NCI-H1048 (cell line): ENCODE measurements at regions not wholly inside any gene's neighbourhood (a gene's known extent, or its start where the extent isn't known, plus 50 kb on each side); places are given as distances from the start of the nearest gene placed in this dataset.

Source experiments
- DNase-seq: peaks from one replicate; lab custom pipeline; 2025; lab: John Stamatoyannopoulos, UW

- DNase-seq = no peak
Observed at GRCh38 chr6:148212366-148212765, 130.3 kb upstream of the SASH1 start.

- DNase-seq = no peak
Observed at GRCh38 chr6:148213366-148213765, 129.3 kb upstream of the SASH1 start.

- no peak for DNase-seq
Observed at GRCh38 chr6:148214667-148215066, 128.0 kb upstream of the SASH1 start.

GRCh38 chr6:148217051-148217450 lies 125.6 kb upstream of the SASH1 start:
- DNase-seq = no peak

- no peak for DNase-seq
Observed at GRCh38 chr6:148217921-148218320, 124.7 kb upstream of the SASH1 start.

- DNase-seq = no peak
Observed at GRCh38 chr6:148218542-148219258, 123.9 kb upstream of the SASH1 start.

- DNase-seq = no peak
Observed at GRCh38 chr6:148221196-148221979, 121.2 kb upstream of the SASH1 start.

GRCh38 chr6:148222376-148222775 lies 120.3 kb upstream of the SASH1 start:
- no peak for DNase-seq

GRCh38 chr6:148222846-148223245 lies 119.8 kb upstream of the SASH1 start:
- no peak for DNase-seq

- DNase-seq = no peak
Observed at GRCh38 chr6:148223424-148223842, 119.2 kb upstream of the SASH1 start.

- DNase-seq = no peak
Observed at GRCh38 chr6:148225871-148226270, 116.8 kb upstream of the SASH1 start.

GRCh38 chr6:148226284-148226683 lies 116.4 kb upstream of the SASH1 start:
- DNase-seq = no peak

- no peak for DNase-seq
Observed at GRCh38 chr6:148231572-148231971, 111.1 kb upstream of the SASH1 start.

- no peak for DNase-seq
Observed at GRCh38 chr6:148235446-148235845, 107.2 kb upstream of the SASH1 start.

- DNase-seq = no peak
Observed at GRCh38 chr6:148238713-148239112, 103.9 kb upstream of the SASH1 start.

- DNase-seq = no peak
Observed at GRCh38 chr6:148239215-148239614, 103.4 kb upstream of the SASH1 start.

GRCh38 chr6:148239801-148240460 lies 102.7 kb upstream of the SASH1 start:
- no peak for DNase-seq

GRCh38 chr6:148240461-148240840 lies 102.2 kb upstream of the SASH1 start:
- DNase-seq = no peak

GRCh38 chr6:148240861-148241477 lies 101.7 kb upstream of the SASH1 start:
- DNase-seq = no peak

GRCh38 chr6:148242180-148242579 lies 100.5 kb upstream of the SASH1 start:
- DNase-seq = no peak

GRCh38 chr6:148244217-148244935 lies 98.3 kb upstream of the SASH1 start:
- no peak for DNase-seq
